GM19043 (cell line): ENCODE measurements at regions not wholly inside any gene's neighbourhood (a gene's known extent, or its start where the extent isn't known, plus 50 kb on each side); places are given as distances from the start of the nearest gene placed in this dataset.

Experiments used
- ATAC-seq: cut with Tn5 transposase; IDR thresholded peaks from one replicate; pipeline ENCODE4 v1.9.1; 2021; ENCODE audit warnings: low read depth; ENCODE audit not compliant: unreplicated experiment

- ATAC-seq, result no peak
Measured at GRCh38 chr2:516944-517343, 160.3 kb downstream of the TMEM18 start.

GRCh38 chr2:516131-516530, 161.1 kb downstream of the TMEM18 start:
- ATAC-seq, result no peak

- no peak for ATAC-seq
Measured at GRCh38 chr2:515441-516127, 161.6 kb downstream of the TMEM18 start.

GRCh38 chr2:513981-514706, 163.1 kb downstream of the TMEM18 start:
- no peak for ATAC-seq

- no peak for ATAC-seq
Measured at GRCh38 chr2:510839-511238, 166.4 kb downstream of the TMEM18 start.

- no peak for ATAC-seq
Measured at GRCh38 chr2:509888-510287, 167.3 kb downstream of the TMEM18 start.

GRCh38 chr2:508121-508520, 169.1 kb downstream of the TMEM18 start:
- no peak for ATAC-seq

GRCh38 chr2:506866-507265, 170.3 kb downstream of the TMEM18 start:
- no peak for ATAC-seq

GRCh38 chr2:506451-506850, 170.8 kb downstream of the TMEM18 start:
- ATAC-seq, result no peak

GRCh38 chr2:505941-506340, 171.3 kb downstream of the TMEM18 start:
- ATAC-seq, result no peak

GRCh38 chr2:503288-503999, 173.8 kb downstream of the TMEM18 start:
- ATAC-seq, result no peak

- ATAC-seq, result no peak
Measured at GRCh38 chr2:502831-503230, 174.4 kb downstream of the TMEM18 start.

GRCh38 chr2:501667-502066, 175.5 kb downstream of the TMEM18 start:
- ATAC-seq, result no peak

GRCh38 chr2:501130-501529, 176.1 kb downstream of the TMEM18 start:
- no peak for ATAC-seq

GRCh38 chr2:499726-500125, 177.5 kb downstream of the TMEM18 start:
- no peak for ATAC-seq

- no peak for ATAC-seq
Measured at GRCh38 chr2:498493-499178, 178.6 kb downstream of the TMEM18 start.

GRCh38 chr2:497770-498492, 179.3 kb downstream of the TMEM18 start:
- ATAC-seq, result no peak

GRCh38 chr2:496729-497128, 180.5 kb downstream of the TMEM18 start:
- ATAC-seq, result no peak

- ATAC-seq, result no peak
Measured at GRCh38 chr2:495745-496275, 181.4 kb downstream of the TMEM18 start.

- ATAC-seq, result no peak
Measured at GRCh38 chr2:494853-495252, 182.4 kb downstream of the TMEM18 start.
